Left ventricle myocardium inferior (tissue), 1 donor: ENCODE measurements at regions not wholly inside any gene's neighbourhood (a gene's known extent, or its start where the extent isn't known, plus 50 kb on each side); places are given as distances from the start of the nearest gene placed in this dataset.

Source experiments
- DNase-seq: peaks from one replicate; pipeline ENCODE4 v3.0.0-alpha.2; 2020
- H3K27ac ChIP-seq: fragments of 200-600 bp; replicated peaks from 2 replicates; pipeline ENCODE4 v1.8.0; 2021
- H3K27me3 ChIP-seq: fragments of 200-600 bp; 2 replicates; pipeline ENCODE4 v1.8.0; 2021; ENCODE audit warnings: low read depth
- H3K36me3 ChIP-seq: fragments of 200-600 bp; 2 replicates; pipeline ENCODE4 v1.8.0; 2021
- H3K4me1 ChIP-seq: fragments of 200-600 bp; 2 replicates; pipeline ENCODE4 v1.8.0; 2021
- H3K4me3 ChIP-seq: fragments of 200-600 bp; 2 replicates; pipeline ENCODE4 v1.8.0; 2021; ENCODE audit warnings: mild to moderate bottlenecking, moderate library complexity
- H3K9me3 ChIP-seq: fragments of 200-600 bp; replicated peaks from 2 replicates; pipeline ENCODE4 v1.8.0; 2021
- CTCF ChIP-seq: fragments of 200-600 bp; IDR thresholded peaks from 2 replicates; pipeline ENCODE4 v1.8.0; 2021; ENCODE audit warnings: antibody characterized with exemption, mild to moderate bottlenecking, borderline replicate concordance
- intact Hi-C: fragments of 100-400 bp; cut with micrococcal nuclease; formaldehyde crosslinking; loops from one replicate; pipeline ENCODE4 v1.11.0; 2022
- donor health status: DM: no; HTN: yes; CAD: no; lungs with severe emphysema.

DNA sequence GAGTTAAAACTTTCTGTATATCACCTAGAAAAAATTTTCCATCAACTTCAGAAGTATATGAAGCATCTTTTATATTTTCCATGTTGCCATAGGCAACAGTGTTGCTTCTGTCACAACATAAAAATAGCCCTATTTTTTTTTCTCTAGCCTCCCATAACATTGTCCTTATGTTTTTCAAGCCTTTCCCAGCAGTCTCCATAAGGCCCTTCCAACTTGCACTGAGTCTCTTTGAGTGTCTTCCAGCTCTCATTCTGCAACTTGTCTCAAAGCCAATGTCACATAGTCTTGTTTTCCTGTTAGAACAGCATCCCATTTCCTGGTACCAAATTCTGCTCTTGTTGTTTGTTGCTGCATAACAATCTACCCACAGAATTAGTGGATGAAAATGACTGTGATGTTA lies 1055.5 kb upstream of the GHITM start:
- H3K36me3 ChIP-seq, result no peaks in the 10 kb centered on the region

DNA sequence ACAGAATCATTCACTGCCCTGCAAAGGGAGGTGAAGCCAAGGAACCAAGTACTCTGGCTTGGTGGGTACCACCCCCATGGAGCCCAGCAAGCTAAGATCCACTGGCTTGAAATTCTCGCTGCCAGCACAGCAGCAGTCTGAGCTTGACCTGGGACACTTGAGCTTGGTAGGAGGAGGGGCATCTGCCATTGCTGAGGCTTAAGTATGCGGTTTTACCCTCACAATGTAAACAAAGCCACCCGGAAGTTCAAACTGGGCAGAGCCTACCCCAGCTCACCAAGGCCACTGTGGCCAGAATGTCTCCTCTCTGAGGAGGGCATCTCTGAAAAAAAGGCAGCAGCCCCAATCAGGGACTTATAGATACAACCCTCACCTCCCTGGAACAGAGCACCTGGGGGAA lies 1050.0 kb upstream of the GHITM start:
- H3K36me3 ChIP-seq, result no peaks in the 10 kb centered on the region
- H3K4me1 ChIP-seq, result no peaks in the 10 kb centered on the region
- DNase-seq, result no peak
- H3K9me3 ChIP-seq, result no peaks in the 10 kb centered on the region
- no peak overlapping the region for H3K4me3 ChIP-seq
- intact Hi-C loops, result no loop called here
- no peak overlapping the region for H3K27ac ChIP-seq
- TF ChIP-seq CTCF, result no peak
- H3K27me3 ChIP-seq, result no peaks in the 10 kb centered on the region

More for the DNA sequence above, 1055.5 kb upstream of the GHITM start:
- DNase-seq, result no peak
- Histone ChIP-seq H3K4me1 (no peaks in the 10 kb centered on the region), H3K9me3 (no peaks in the 10 kb centered on the region), H3K27ac (no peak overlapping the region), H3K4me3 (no peak overlapping the region), H3K27me3 (no peaks in the 10 kb centered on the region)
- intact Hi-C loops, result no loop called here
- no peak for TF ChIP-seq CTCF

GRCh38 chr10:83104616-83105015 lies 1034.7 kb upstream of the GHITM start:
- no peak for TF ChIP-seq CTCF
- intact Hi-C loops, result no loop called here
- Histone ChIP-seq H3K27me3 (no peaks in the 10 kb centered on the region), H3K4me3 (no peak overlapping the region), H3K36me3 (no peaks in the 10 kb centered on the region), H3K9me3 (peaks cover 6% of the 10 kb centered on the region), H3K27ac (no peak overlapping the region), H3K4me1 (no peaks in the 10 kb centered on the region)
- DNase-seq, result no peak

- Histone ChIP-seq H3K4me1 (no peaks in the 10 kb centered on the region), H3K4me3 (no peak overlapping the region), H3K27me3 (no peaks in the 10 kb centered on the region), H3K9me3 (peaks cover 47% of the 10 kb centered on the region), H3K27ac (no peak overlapping the region), H3K36me3 (no peaks in the 10 kb centered on the region)
- intact Hi-C loops, result no loop called here
- no peak for TF ChIP-seq CTCF
- DNase-seq, result no peak
Observed at GRCh38 chr10:83108565-83109333, 1030.6 kb upstream of the GHITM start.

DNA sequence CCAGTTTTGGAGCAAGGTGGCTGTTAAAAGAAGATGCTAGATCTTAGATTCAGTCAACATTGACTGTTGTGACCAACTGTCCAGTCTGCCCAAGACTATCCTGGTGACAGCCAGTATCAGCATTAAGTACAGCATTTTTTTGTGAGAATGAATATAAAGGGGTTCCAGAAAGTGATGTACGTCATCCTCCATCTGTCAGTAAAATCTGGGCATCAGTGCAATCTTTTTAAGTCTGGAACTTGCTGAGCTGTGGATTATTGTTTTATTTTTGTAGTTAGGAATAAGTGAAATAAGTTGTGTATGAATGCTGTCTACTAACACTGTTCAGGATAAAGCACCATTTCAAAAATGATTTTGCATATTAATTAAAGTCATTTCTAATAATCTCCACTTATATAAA lies 1020.0 kb upstream of the GHITM start:
- intact Hi-C loops, result no loop called here

More for the DNA sequence above, 1020.0 kb upstream of the GHITM start:
- Histone ChIP-seq H3K4me1 (no peaks in the 10 kb centered on the region), H3K27ac (no peak overlapping the region), H3K36me3 (no peaks in the 10 kb centered on the region), H3K9me3 (peaks cover 4% of the 10 kb centered on the region), H3K27me3 (no peaks in the 10 kb centered on the region), H3K4me3 (no peak overlapping the region)
- TF ChIP-seq CTCF, result no peak
- DNase-seq, result no peak
